Fibroblast of pulmonary artery (primary cell): ENCODE measurements at regions not wholly inside any gene's neighbourhood (a gene's known extent, or its start where the extent isn't known, plus 50 kb on each side); places are given as distances from the start of the nearest gene placed in this dataset.
"Not testable (repeated sequence)": the region's sequence is repeated elsewhere in the genome, so short reads cannot be mapped to it uniquely, and the experiment has no call there.

Experiments
- DNase-seq: peaks from one replicate; pipeline ENCODE4 v3.0.0-alpha.2; 2010; ENCODE audit warnings: low read depth
- H3K4me3 ChIP-seq: replicated peaks from 2 replicates; pipeline ENCODE4 v1.5.1; 2011; ENCODE audit warnings: low read depth, mild to moderate bottlenecking, control low read depth, low read length, moderate library complexity
- CTCF ChIP-seq: IDR thresholded peaks from 2 replicates; pipeline ENCODE4 v1.5.1; 2011; ENCODE audit warnings: mild to moderate bottlenecking, control low read depth, low read length, inconsistent platforms; ENCODE audit errors: missing control alignments

- no peak overlapping the region for H3K4me3 ChIP-seq
- DNase-seq = no peak
- TF ChIP-seq CTCF = no peak
Observed at GRCh38 chr11:16542353-16542752, 186.0 kb upstream of the SOX6 start.

- TF ChIP-seq CTCF = no peak
- H3K4me3 ChIP-seq = no peak overlapping the region
- no peak for DNase-seq
Observed at GRCh38 chr11:16536513-16536912, 180.2 kb upstream of the SOX6 start.

- no peak overlapping the region for H3K4me3 ChIP-seq
- no peak for TF ChIP-seq CTCF
- no peak for DNase-seq
Observed at GRCh38 chr11:16528639-16529038, 172.3 kb upstream of the SOX6 start.

- no peak overlapping the region for H3K4me3 ChIP-seq
- no peak for DNase-seq
- TF ChIP-seq CTCF = no peak
Observed at GRCh38 chr11:16527525-16528246, 171.3 kb upstream of the SOX6 start.

- H3K4me3 ChIP-seq = no peak overlapping the region
- no peak for DNase-seq
- TF ChIP-seq CTCF = no peak
Observed at GRCh38 chr11:16526947-16527346, 170.6 kb upstream of the SOX6 start.

GRCh38 chr11:16520713-16521112 is 164.4 kb upstream of the SOX6 start:
- H3K4me3 ChIP-seq, DNase-seq: not testable (repeated sequence)

GRCh38 chr11:16512899-16513241 is 156.5 kb upstream of the SOX6 start:
- TF ChIP-seq CTCF = no peak
- DNase-seq = no peak
- no peak overlapping the region for H3K4me3 ChIP-seq
